Middle frontal gyrus (tissue), 1 donor: ENCODE measurements at regions not wholly inside any gene's neighbourhood (a gene's known extent, or its start where the extent isn't known, plus 50 kb on each side); places are given as distances from the start of the nearest gene placed in this dataset.

Experiments used
- DNase-seq: peaks from one replicate; pipeline ENCODE4 v3.0.0-alpha.2; 2015; ENCODE audit warnings: low spot score; ENCODE audit errors: extremely low spot score

- peak; percentile 6 for DNase-seq
These were observed 677.2 kb downstream of the AACS start for GRCh38 chr12:125742413-125742812.

GRCh38 chr12:125744201-125744600 is 679.0 kb downstream of the AACS start:
- DNase-seq = no peak

GRCh38 chr12:125755512-125755911 is 690.3 kb downstream of the AACS start:
- DNase-seq = no peak

GRCh38 chr12:125766091-125766490 is 700.9 kb downstream of the AACS start:
- no peak for DNase-seq

- no peak for DNase-seq
These were observed 707.2 kb downstream of the AACS start for GRCh38 chr12:125772403-125772802.

GRCh38 chr12:125773033-125773640 is 707.9 kb downstream of the AACS start:
- no peak for DNase-seq

GRCh38 chr12:125775507-125775906 is 710.3 kb downstream of the AACS start:
- DNase-seq = no peak

- no peak for DNase-seq
These were observed 711.0 kb downstream of the AACS start for GRCh38 chr12:125776212-125776611.

GRCh38 chr12:125786143-125786542 is 720.9 kb downstream of the AACS start:
- DNase-seq = no peak

- no peak for DNase-seq
These were observed 729.2 kb downstream of the AACS start for GRCh38 chr12:125794401-125794800.

- no peak for DNase-seq
These were observed 732.4 kb downstream of the AACS start for GRCh38 chr12:125797421-125798175.

GRCh38 chr12:125804660-125805059 is 739.4 kb downstream of the AACS start:
- DNase-seq = no peak

- no peak for DNase-seq
These were observed 759.0 kb downstream of the AACS start for GRCh38 chr12:125824276-125824675.

GRCh38 chr12:125835852-125836251 is 770.6 kb downstream of the AACS start:
- DNase-seq = no peak

GRCh38 chr12:125836647-125837046 is 771.4 kb downstream of the AACS start:
- DNase-seq = no peak

- DNase-seq = no peak
These were observed 776.1 kb downstream of the AACS start for GRCh38 chr12:125841332-125841731.

GRCh38 chr12:125852116-125852515 is 786.9 kb downstream of the AACS start:
- DNase-seq = no peak

GRCh38 chr12:125852679-125853078 is 787.4 kb downstream of the AACS start:
- no peak for DNase-seq

- DNase-seq = no peak
These were observed 788.4 kb downstream of the AACS start for GRCh38 chr12:125853670-125854069.

GRCh38 chr12:125856366-125856765 is 791.1 kb downstream of the AACS start:
- no peak for DNase-seq

- no peak for DNase-seq
These were observed 791.7 kb downstream of the AACS start for GRCh38 chr12:125856896-125857295.

GRCh38 chr12:125860672-125861288 is 795.5 kb downstream of the AACS start:
- no peak for DNase-seq
